AG09319 (cell line): ENCODE measurements at regions not wholly inside any gene's neighbourhood (a gene's known extent, or its start where the extent isn't known, plus 50 kb on each side); places are given as distances from the start of the nearest gene placed in this dataset.

Experiments
- DNase-seq: peaks from one replicate; pipeline ENCODE4 v3.0.0-alpha.2; 2010; ENCODE audit warnings: low read depth; ENCODE audit errors: extremely low read depth
- TF ChIP-seq, protein P1 (sequence below): IDR thresholded peaks from 2 replicates; pipeline ENCODE4 v1.5.1; 2011; ENCODE audit warnings: low read depth, mild to moderate bottlenecking, inconsistent platforms, low read length, moderate library complexity

DNA sequence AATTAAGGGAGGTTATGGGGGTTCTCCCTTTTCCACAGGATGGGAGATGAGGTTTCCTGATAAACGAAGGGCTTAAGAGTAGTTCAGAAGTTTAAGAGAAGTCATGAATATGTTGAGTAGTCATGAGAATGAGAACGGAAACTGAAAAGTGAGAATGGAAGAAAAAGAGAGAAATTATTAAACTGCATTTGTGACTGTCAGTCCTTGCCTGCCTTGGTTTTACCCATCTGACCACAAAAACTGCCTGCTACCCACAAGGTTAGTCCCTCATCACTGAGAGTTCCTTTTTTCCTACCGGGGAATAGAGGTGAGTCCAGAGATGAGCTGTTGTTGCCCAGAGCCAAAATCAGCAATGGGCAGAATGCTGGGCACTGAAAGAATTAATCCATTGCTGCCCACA, 174.1 kb upstream of the BET1 start:
- TF ChIP-seq, protein P1, sequence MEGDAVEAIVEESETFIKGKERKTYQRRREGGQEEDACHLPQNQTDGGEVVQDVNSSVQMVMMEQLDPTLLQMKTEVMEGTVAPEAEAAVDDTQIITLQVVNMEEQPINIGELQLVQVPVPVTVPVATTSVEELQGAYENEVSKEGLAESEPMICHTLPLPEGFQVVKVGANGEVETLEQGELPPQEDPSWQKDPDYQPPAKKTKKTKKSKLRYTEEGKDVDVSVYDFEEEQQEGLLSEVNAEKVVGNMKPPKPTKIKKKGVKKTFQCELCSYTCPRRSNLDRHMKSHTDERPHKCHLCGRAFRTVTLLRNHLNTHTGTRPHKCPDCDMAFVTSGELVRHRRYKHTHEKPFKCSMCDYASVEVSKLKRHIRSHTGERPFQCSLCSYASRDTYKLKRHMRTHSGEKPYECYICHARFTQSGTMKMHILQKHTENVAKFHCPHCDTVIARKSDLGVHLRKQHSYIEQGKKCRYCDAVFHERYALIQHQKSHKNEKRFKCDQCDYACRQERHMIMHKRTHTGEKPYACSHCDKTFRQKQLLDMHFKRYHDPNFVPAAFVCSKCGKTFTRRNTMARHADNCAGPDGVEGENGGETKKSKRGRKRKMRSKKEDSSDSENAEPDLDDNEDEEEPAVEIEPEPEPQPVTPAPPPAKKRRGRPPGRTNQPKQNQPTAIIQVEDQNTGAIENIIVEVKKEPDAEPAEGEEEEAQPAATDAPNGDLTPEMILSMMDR: no peak
- DNase-seq: no peak

GRCh38 chr7:94179466-94179865, 175.3 kb upstream of the BET1 start:
- DNase-seq: no peak
- TF ChIP-seq, protein P1: no peak

GRCh38 chr7:94182066-94182465, 177.9 kb upstream of the BET1 start:
- peak; percentile 43 for DNase-seq
- TF ChIP-seq, protein P1: no peak

DNA sequence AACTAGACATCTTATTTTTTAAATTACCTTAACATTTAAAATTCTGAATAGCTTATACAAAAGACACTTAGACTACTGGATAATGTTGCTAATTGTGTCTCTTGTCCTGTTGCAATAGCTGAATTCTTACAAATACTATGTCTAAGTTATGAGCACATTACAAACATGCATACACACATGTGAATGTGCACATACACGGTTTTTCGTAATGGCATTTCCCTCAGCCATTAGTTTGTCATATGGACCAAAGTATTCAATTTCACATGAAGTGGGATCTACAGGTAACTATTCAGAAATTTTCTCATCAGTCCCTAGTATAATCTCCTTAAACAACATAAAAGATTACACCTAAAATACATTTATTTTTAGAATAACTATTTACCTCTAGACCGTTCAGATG, 178.6 kb upstream of the BET1 start:
- no peak for DNase-seq
- TF ChIP-seq, protein P1: no peak

DNA sequence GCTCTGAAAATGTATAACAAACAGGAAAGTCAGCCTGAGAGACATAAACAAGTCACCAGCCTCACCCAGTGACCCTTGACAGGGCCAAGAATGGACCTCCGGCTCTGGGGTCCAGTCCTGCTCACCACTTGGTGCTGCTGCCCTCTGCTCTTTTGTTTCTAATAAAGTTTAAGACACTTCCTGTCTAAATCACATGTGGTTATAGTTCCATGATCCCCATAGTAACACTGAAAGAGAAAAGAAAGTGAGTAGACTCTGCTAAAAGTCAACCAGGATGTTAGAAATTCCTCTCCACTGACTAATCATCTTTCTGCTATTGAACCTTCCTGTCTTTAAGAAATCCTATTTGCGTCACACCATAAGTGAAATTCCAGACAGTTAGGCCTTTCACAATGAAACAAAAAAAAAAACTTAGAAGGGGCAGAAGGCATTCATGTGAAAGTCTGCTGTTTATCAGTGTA, 179.2 kb upstream of the BET1 start:
- peak; percentile 96 for DNase-seq
- TF ChIP-seq, protein P1: peak; percentile 12

DNA sequence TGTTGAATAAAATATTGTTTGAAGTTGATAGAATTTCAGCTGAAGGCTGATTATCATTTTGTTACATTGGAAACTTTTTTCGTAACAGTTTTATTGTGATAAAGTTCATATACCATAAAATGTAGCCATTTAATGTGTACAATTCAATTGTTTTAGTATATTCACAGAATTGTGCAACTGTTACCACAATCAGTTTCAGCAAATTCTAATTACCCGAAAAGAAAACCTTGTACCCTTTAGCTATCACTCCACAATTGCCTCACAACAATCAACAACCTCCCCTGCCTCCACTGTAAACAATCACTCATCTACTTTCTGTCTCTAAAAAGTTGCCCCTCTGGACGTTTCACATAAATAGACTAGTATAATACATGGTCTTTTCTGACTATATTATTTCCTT, 179.7 kb upstream of the BET1 start:
- TF ChIP-seq, protein P1: no peak
- DNase-seq: no peak

GRCh38 chr7:94188350-94188749, 184.2 kb upstream of the BET1 start:
- no peak for DNase-seq
- TF ChIP-seq, protein P1: no peak
